K562 (cell line): ENCODE measurements at regions not wholly inside any gene's neighbourhood (a gene's known extent, or its start where the extent isn't known, plus 50 kb on each side); places are given as distances from the start of the nearest gene placed in this dataset.
A peak's percentile ranks its signal among the peaks of the same experiment; 100 is the strongest.

Source experiments
- AFF1 ChIP-seq, 2 experiments: fragments of 450-650 bp; IDR thresholded peaks; 2 replicates each; pipeline ENCODE4 v1.6.1; 2018; ENCODE audit warnings: mild to moderate bottlenecking in 2 of 2, low read depth in 1 of 2; ENCODE audit not compliant: partially characterized antibody in 2 of 2
- BCOR ChIP-seq: fragments of 450-650 bp; IDR thresholded peaks from 2 replicates; pipeline ENCODE4 v1.6.1; 2016
- CHD1 ChIP-seq: fragments of 200-600 bp; sonication (generic); IDR thresholded peaks from one replicate; pipeline ENCODE4 v1.6.1; 2012; ENCODE audit warnings: mild to moderate bottlenecking, moderate library complexity, low read length, inconsistent platforms
- CSDE1 ChIP-seq, 2 experiments: fragments of 450-650 bp; IDR thresholded peaks; 2 replicates each; pipeline ENCODE4 v1.6.1; 2016; ENCODE audit warnings: mild to moderate bottlenecking in 1 of 2
- EGR1 ChIP-seq: fragments of 450-650 bp; conservative IDR thresholded peaks from 2 replicates; pipeline ENCODE4 v1.6.1; 2017; ENCODE audit warnings: mild to moderate bottlenecking
- MAZ ChIP-seq, 2 experiments: fragments of 450-650 bp in 1 of 2; sonication (generic) in 1 of 2; formaldehyde crosslinking; IDR thresholded peaks in 1 of 2; conservative IDR thresholded peaks in 1 of 2; 2 replicates each; pipeline versions ENCODE4 v1.4.0 to v1.5.0; 2020; ENCODE audit warnings: mild to moderate bottlenecking in 1 of 2, missing genetic modification reagents in 1 of 2
- SMAD1 ChIP-seq: fragments of 150-350 bp; IDR thresholded peaks from 2 replicates; pipeline ENCODE4 v1.6.1; 2014; ENCODE audit warnings: low read length, low read depth; ENCODE audit not compliant: partially characterized antibody
- SNRNP70 ChIP-seq: fragments of 200-400 bp; formaldehyde crosslinking; optimal IDR thresholded peaks from 2 replicates; pipeline ENCODE3; 2017; ENCODE audit warnings: low read depth, low read length
- SOX6 ChIP-seq: fragments of 450-650 bp; IDR thresholded peaks from 2 replicates; pipeline ENCODE4 v1.6.1; 2014; ENCODE audit warnings: mild to moderate bottlenecking
- TAF7 ChIP-seq: fragments of 450-650 bp; IDR thresholded peaks from 2 replicates; pipeline ENCODE4 v1.6.1; 2016; ENCODE audit warnings: missing genetic modification characterization, missing compliant biosample characterization
- ZBTB5 ChIP-seq: fragments of 450-650 bp; IDR thresholded peaks from 2 replicates; pipeline ENCODE4 v1.6.1; 2017; ENCODE audit warnings: antibody characterized with exemption
- ZNF561 ChIP-seq: fragments of 450-650 bp; formaldehyde crosslinking; conservative IDR thresholded peaks from 2 replicates; pipeline ENCODE4 v1.4.0; 2020; ENCODE audit warnings: mild to moderate bottlenecking, moderate library complexity
- ZNF740 ChIP-seq, 3 experiments: fragments of 200-800 bp in 1 of 3; sonication (Bioruptor generic) in 1 of 3; sonication (generic) in 1 of 3; formaldehyde crosslinking in 1 of 3; IDR thresholded peaks; 2 replicates each; pipeline versions ENCODE4 v1.6.1 to v1.8.0; 2016 to 2022; ENCODE audit warnings: mild to moderate bottlenecking in 2 of 3, missing compliant biosample characterization in 2 of 3, missing genetic modification characterization in 2 of 3, missing genetic modification reagents in 1 of 3
- TF ChIP-seq, protein P1 (sequence below): fragments of 450-650 bp; IDR thresholded peaks from 2 replicates; pipeline ENCODE4 v1.6.1; 2016; ENCODE audit warnings: mild to moderate bottlenecking
- TF ChIP-seq, protein P2 (sequence below): fragments of 250-450 bp; sonication (Bioruptor Pico); IDR thresholded peaks from 2 replicates; pipeline ENCODE4 v1.5.0; 2020; ENCODE audit warnings: mild to moderate bottlenecking, borderline replicate concordance

- TF ChIP-seq AFF1 (IDR thresholded peaks at IDR 0.05; ENCODE audit: low read depth in 1 of 2, partially characterized antibody in 2 of 2) = no peak
- TF ChIP-seq ZNF561 (CRISPR knock-in tag) = no peak
- no peak for TF ChIP-seq CSDE1 (IDR thresholded peaks at IDR 0.05)
- TF ChIP-seq MAZ (CRISPR knock-in tag; conservative IDR thresholded peaks at IDR 0.05 in 1 of 2, IDR thresholded peaks at IDR 0.05 in 1 of 2) = no peak
- TF ChIP-seq, protein P1, sequence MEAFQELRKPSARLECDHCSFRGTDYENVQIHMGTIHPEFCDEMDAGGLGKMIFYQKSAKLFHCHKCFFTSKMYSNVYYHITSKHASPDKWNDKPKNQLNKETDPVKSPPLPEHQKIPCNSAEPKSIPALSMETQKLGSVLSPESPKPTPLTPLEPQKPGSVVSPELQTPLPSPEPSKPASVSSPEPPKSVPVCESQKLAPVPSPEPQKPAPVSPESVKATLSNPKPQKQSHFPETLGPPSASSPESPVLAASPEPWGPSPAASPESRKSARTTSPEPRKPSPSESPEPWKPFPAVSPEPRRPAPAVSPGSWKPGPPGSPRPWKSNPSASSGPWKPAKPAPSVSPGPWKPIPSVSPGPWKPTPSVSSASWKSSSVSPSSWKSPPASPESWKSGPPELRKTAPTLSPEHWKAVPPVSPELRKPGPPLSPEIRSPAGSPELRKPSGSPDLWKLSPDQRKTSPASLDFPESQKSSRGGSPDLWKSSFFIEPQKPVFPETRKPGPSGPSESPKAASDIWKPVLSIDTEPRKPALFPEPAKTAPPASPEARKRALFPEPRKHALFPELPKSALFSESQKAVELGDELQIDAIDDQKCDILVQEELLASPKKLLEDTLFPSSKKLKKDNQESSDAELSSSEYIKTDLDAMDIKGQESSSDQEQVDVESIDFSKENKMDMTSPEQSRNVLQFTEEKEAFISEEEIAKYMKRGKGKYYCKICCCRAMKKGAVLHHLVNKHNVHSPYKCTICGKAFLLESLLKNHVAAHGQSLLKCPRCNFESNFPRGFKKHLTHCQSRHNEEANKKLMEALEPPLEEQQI = no peak
- no peak for TF ChIP-seq SNRNP70
- TF ChIP-seq TAF7 (tag) = no peak
- peak; percentile 79 for TF ChIP-seq EGR1
- TF ChIP-seq ZBTB5 = no peak
- TF ChIP-seq, protein P2, sequence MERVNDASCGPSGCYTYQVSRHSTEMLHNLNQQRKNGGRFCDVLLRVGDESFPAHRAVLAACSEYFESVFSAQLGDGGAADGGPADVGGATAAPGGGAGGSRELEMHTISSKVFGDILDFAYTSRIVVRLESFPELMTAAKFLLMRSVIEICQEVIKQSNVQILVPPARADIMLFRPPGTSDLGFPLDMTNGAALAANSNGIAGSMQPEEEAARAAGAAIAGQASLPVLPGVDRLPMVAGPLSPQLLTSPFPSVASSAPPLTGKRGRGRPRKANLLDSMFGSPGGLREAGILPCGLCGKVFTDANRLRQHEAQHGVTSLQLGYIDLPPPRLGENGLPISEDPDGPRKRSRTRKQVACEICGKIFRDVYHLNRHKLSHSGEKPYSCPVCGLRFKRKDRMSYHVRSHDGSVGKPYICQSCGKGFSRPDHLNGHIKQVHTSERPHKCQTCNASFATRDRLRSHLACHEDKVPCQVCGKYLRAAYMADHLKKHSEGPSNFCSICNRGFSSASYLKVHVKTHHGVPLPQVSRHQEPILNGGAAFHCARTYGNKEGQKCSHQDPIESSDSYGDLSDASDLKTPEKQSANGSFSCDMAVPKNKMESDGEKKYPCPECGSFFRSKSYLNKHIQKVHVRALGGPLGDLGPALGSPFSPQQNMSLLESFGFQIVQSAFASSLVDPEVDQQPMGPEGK (CRISPR knock-in tag) = no peak
- no peak for TF ChIP-seq BCOR
- no peak for TF ChIP-seq SMAD1
- TF ChIP-seq ZNF740 (CRISPR knock-in tag; IDR thresholded peaks at IDR 0.05) = no peak
- no peak for TF ChIP-seq ZNF740 (tag; IDR thresholded peaks at IDR 0.05)
- peak; percentile 66 for TF ChIP-seq SOX6
- no peak for TF ChIP-seq CHD1
Measured at GRCh38 chr21:35138665-35139381, 89.7 kb upstream of the RUNX1 start (continued).
